ENCODE measurements at regions not wholly inside any gene's neighbourhood (a gene's known extent, or its start where the extent isn't known, plus 50 kb on each side); places are given as distances from the start of the nearest gene placed in this dataset.

GRCh38 chr4:3373468-3373867 lies 68.3 kb upstream of the HGFAC start:
- intact Hi-C loops (cut with DNase I; ENCODE audit: low total_unique reads): loop anchor here (5.0 kb wide), 1 partner anchor 1996 kb away; no protein-coding TSS in a partner anchor
- Histone ChIP-seq H3K27me3 (no peaks in the 10 kb centered on the region), H3K36me3 (no peaks in the 10 kb centered on the region), H3K4me3 (no peak overlapping the region), H3K9me3 (no peaks in the 10 kb centered on the region), H3K4me1 (peaks cover 6 to 15% of the 10 kb centered on the region in 2 donors), H3K27ac (no peak overlapping the region)
- no peak for DNase-seq (ENCODE audit: low spot score in 2 of 2)
- TF ChIP-seq POLR2A (IDR thresholded peaks at IDR 0.05): no peak
- TF ChIP-seq CTCF (IDR thresholded peaks at IDR 0.05): no peak
- TF ChIP-seq POLR2AphosphoS5 (IDR thresholded peaks at IDR 0.05): no peak

- Histone ChIP-seq H3K9me3 (no peaks in the 10 kb centered on the region), H3K4me1 (peaks cover 1 to 10% of the 10 kb centered on the region in 2 donors), H3K27ac (no peak overlapping the region), H3K27me3 (no peaks in the 10 kb centered on the region), H3K36me3 (no peaks in the 10 kb centered on the region), H3K4me3 (no peak overlapping the region)
- DNase-seq (ENCODE audit: low spot score in 2 of 2): no peak
- TF ChIP-seq POLR2A (IDR thresholded peaks at IDR 0.05) (no peak), CTCF (IDR thresholded peaks at IDR 0.05) (no peak), POLR2AphosphoS5 (IDR thresholded peaks at IDR 0.05) (no peak)
- intact Hi-C loops (cut with DNase I; ENCODE audit: low total_unique reads): loop anchor here (5.0 kb wide), 1 partner anchor 1997 kb away; no protein-coding TSS in a partner anchor
Measured at GRCh38 chr4:3374011-3374645, 67.6 kb upstream of the HGFAC start.

- no peaks in the 10 kb centered on the region for H3K27me3 ChIP-seq
- H3K4me1 ChIP-seq: peaks cover 0 to 8% of the 10 kb centered on the region in 2 donors
- no peak for DNase-seq (ENCODE audit: low spot score in 2 of 2)
- no peaks in the 10 kb centered on the region for H3K9me3 ChIP-seq
- H3K4me3 ChIP-seq: no peak overlapping the region
- no peak overlapping the region for H3K27ac ChIP-seq
- TF ChIP-seq POLR2AphosphoS5 (IDR thresholded peaks at IDR 0.05) (no peak), CTCF (IDR thresholded peaks at IDR 0.05) (no peak), POLR2A (IDR thresholded peaks at IDR 0.05) (no peak)
- intact Hi-C loops (cut with DNase I; ENCODE audit: low total_unique reads): loop anchor here (5.0 kb wide), 1 partner anchor 1997 kb away; no protein-coding TSS in a partner anchor
- no peaks in the 10 kb centered on the region for H3K36me3 ChIP-seq
Measured at GRCh38 chr4:3374667-3375066, 67.1 kb upstream of the HGFAC start.

- Histone ChIP-seq H3K4me3 (no peak overlapping the region), H3K27ac (no peak overlapping the region), H3K9me3 (peaks cover 0 to 8% of the 10 kb centered on the region in 2 donors), H3K4me1 (peaks cover 0 to 2% of the 10 kb centered on the region in 2 donors), H3K27me3 (no peaks in the 10 kb centered on the region), H3K36me3 (no peaks in the 10 kb centered on the region)
- intact Hi-C loops (cut with DNase I; ENCODE audit: low total_unique reads): no loop called here
- TF ChIP-seq POLR2AphosphoS5 (IDR thresholded peaks at IDR 0.05): no peak
- TF ChIP-seq POLR2A (IDR thresholded peaks at IDR 0.05): no peak
- TF ChIP-seq CTCF (IDR thresholded peaks at IDR 0.05): no peak
- no peak for DNase-seq (ENCODE audit: low spot score in 2 of 2)
Measured at GRCh38 chr4:3375688-3376087, 66.1 kb upstream of the HGFAC start.

GRCh38 chr4:3376266-3376665 lies 65.5 kb upstream of the HGFAC start:
- intact Hi-C loops (cut with DNase I; ENCODE audit: low total_unique reads): no loop called here

More at GRCh38 chr4:3376266-3376665, 65.5 kb upstream of the HGFAC start:
- H3K27me3 ChIP-seq: no peaks in the 10 kb centered on the region
- H3K27ac ChIP-seq: no peak overlapping the region
- no peaks in the 10 kb centered on the region for H3K4me1 ChIP-seq
- no peaks in the 10 kb centered on the region for H3K36me3 ChIP-seq
- no peak overlapping the region for H3K4me3 ChIP-seq
- DNase-seq (ENCODE audit: low spot score in 2 of 2): no peak
- H3K9me3 ChIP-seq: peaks cover 0 to 9% of the 10 kb centered on the region in 2 donors
- TF ChIP-seq POLR2A (IDR thresholded peaks at IDR 0.05) (no peak), CTCF (IDR thresholded peaks at IDR 0.05) (no peak), POLR2AphosphoS5 (IDR thresholded peaks at IDR 0.05) (no peak)
